ENCODE measurements at regions not wholly inside any gene's neighbourhood (a gene's known extent, or its start where the extent isn't known, plus 50 kb on each side); places are given as distances from the start of the nearest gene placed in this dataset.

GRCh38 chr11:131122448-131122847 is 206.2 kb upstream of the SNX19 start:
- Mint-ChIP-seq H3K9me3 (peaks cover 19% of the 10 kb centered on the region), H3K4me3 (no peak overlapping the region), H3K27me3 (no peaks in the 10 kb centered on the region), H3K4me1 (ENCODE audit: low read depth) (no peaks in the 10 kb centered on the region), H3K36me3 (ENCODE audit: low read depth) (no peaks in the 10 kb centered on the region), H3K27ac (no peak overlapping the region)

- H3K27me3 Mint-ChIP-seq, result peaks cover under 1% of the 10 kb centered on the region
- no peaks in the 10 kb centered on the region for H3K4me1 Mint-ChIP-seq (ENCODE audit: low read depth)
- H3K4me3 Mint-ChIP-seq, result no peak overlapping the region
- H3K9me3 Mint-ChIP-seq, result peaks cover 27% of the 10 kb centered on the region
- no peaks in the 10 kb centered on the region for H3K36me3 Mint-ChIP-seq (ENCODE audit: low read depth)
- H3K27ac Mint-ChIP-seq, result peak overlapping the region; percentile 18
Observed at GRCh38 chr11:131129474-131129873, 213.2 kb upstream of the SNX19 start.

- Mint-ChIP-seq H3K4me1 (ENCODE audit: low read depth) (no peaks in the 10 kb centered on the region), H3K36me3 (ENCODE audit: low read depth) (no peaks in the 10 kb centered on the region), H3K27me3 (peaks cover 6% of the 10 kb centered on the region), H3K9me3 (peaks cover 8% of the 10 kb centered on the region), H3K27ac (no peak overlapping the region), H3K4me3 (no peak overlapping the region)
Observed at GRCh38 chr11:131135611-131136010, 219.3 kb upstream of the SNX19 start.

GRCh38 chr11:131136486-131136885 is 220.2 kb upstream of the SNX19 start:
- Mint-ChIP-seq H3K27ac (no peak overlapping the region), H3K4me1 (ENCODE audit: low read depth) (no peaks in the 10 kb centered on the region), H3K36me3 (ENCODE audit: low read depth) (no peaks in the 10 kb centered on the region), H3K4me3 (no peak overlapping the region), H3K27me3 (peaks cover 6% of the 10 kb centered on the region), H3K9me3 (peaks cover 4% of the 10 kb centered on the region)

- Mint-ChIP-seq H3K36me3 (ENCODE audit: low read depth) (no peaks in the 10 kb centered on the region), H3K27ac (no peak overlapping the region), H3K27me3 (peaks cover 6% of the 10 kb centered on the region), H3K4me3 (no peak overlapping the region), H3K4me1 (ENCODE audit: low read depth) (no peaks in the 10 kb centered on the region), H3K9me3 (peaks cover 2% of the 10 kb centered on the region)
Observed at GRCh38 chr11:131137046-131137445, 220.8 kb upstream of the SNX19 start.

- peaks cover 6% of the 10 kb centered on the region for H3K27me3 Mint-ChIP-seq
- H3K36me3 Mint-ChIP-seq (ENCODE audit: low read depth), result no peaks in the 10 kb centered on the region
- H3K27ac Mint-ChIP-seq, result no peak overlapping the region
- H3K4me1 Mint-ChIP-seq (ENCODE audit: low read depth), result no peaks in the 10 kb centered on the region
- H3K4me3 Mint-ChIP-seq, result no peak overlapping the region
- no peaks in the 10 kb centered on the region for H3K9me3 Mint-ChIP-seq
Observed at GRCh38 chr11:131138731-131139130, 222.5 kb upstream of the SNX19 start.

- Mint-ChIP-seq H3K4me3 (no peak overlapping the region), H3K27me3 (no peaks in the 10 kb centered on the region), H3K36me3 (ENCODE audit: low read depth) (no peaks in the 10 kb centered on the region), H3K27ac (no peak overlapping the region), H3K4me1 (ENCODE audit: low read depth) (no peaks in the 10 kb centered on the region), H3K9me3 (peaks cover 4% of the 10 kb centered on the region)
Observed at GRCh38 chr11:131145791-131146190, 224.6 kb upstream of the NTM start.

- no peaks in the 10 kb centered on the region for H3K27me3 Mint-ChIP-seq
- no peaks in the 10 kb centered on the region for H3K4me1 Mint-ChIP-seq (ENCODE audit: low read depth)
- peaks cover 4% of the 10 kb centered on the region for H3K9me3 Mint-ChIP-seq
- H3K4me3 Mint-ChIP-seq, result no peak overlapping the region
- H3K27ac Mint-ChIP-seq, result no peak overlapping the region
- no peaks in the 10 kb centered on the region for H3K36me3 Mint-ChIP-seq (ENCODE audit: low read depth)
Observed at GRCh38 chr11:131146827-131147490, 223.5 kb upstream of the NTM start.

GRCh38 chr11:131154351-131154750 is 216.1 kb upstream of the NTM start:
- no peaks in the 10 kb centered on the region for H3K4me1 Mint-ChIP-seq (ENCODE audit: low read depth)
- no peaks in the 10 kb centered on the region for H3K9me3 Mint-ChIP-seq
- H3K4me3 Mint-ChIP-seq, result no peak overlapping the region
- no peaks in the 10 kb centered on the region for H3K36me3 Mint-ChIP-seq (ENCODE audit: low read depth)
- H3K27me3 Mint-ChIP-seq, result peaks cover 3% of the 10 kb centered on the region
- no peak overlapping the region for H3K27ac Mint-ChIP-seq

GRCh38 chr11:131157678-131158077 is 212.7 kb upstream of the NTM start:
- Mint-ChIP-seq H3K9me3 (no peaks in the 10 kb centered on the region), H3K27ac (no peak overlapping the region), H3K36me3 (ENCODE audit: low read depth) (no peaks in the 10 kb centered on the region), H3K4me3 (no peak overlapping the region), H3K27me3 (peaks cover 3% of the 10 kb centered on the region), H3K4me1 (ENCODE audit: low read depth) (no peaks in the 10 kb centered on the region)

GRCh38 chr11:131160846-131161245 is 209.6 kb upstream of the NTM start:
- no peaks in the 10 kb centered on the region for H3K4me1 Mint-ChIP-seq (ENCODE audit: low read depth)
- H3K27me3 Mint-ChIP-seq, result no peaks in the 10 kb centered on the region
- H3K4me3 Mint-ChIP-seq, result no peak overlapping the region
- H3K9me3 Mint-ChIP-seq, result no peaks in the 10 kb centered on the region
- H3K36me3 Mint-ChIP-seq (ENCODE audit: low read depth), result no peaks in the 10 kb centered on the region
- no peak overlapping the region for H3K27ac Mint-ChIP-seq

- Mint-ChIP-seq H3K27ac (no peak overlapping the region), H3K4me3 (no peak overlapping the region), H3K9me3 (no peaks in the 10 kb centered on the region), H3K4me1 (ENCODE audit: low read depth) (no peaks in the 10 kb centered on the region), H3K36me3 (ENCODE audit: low read depth) (no peaks in the 10 kb centered on the region), H3K27me3 (no peaks in the 10 kb centered on the region)
Observed at GRCh38 chr11:131163613-131164012, 206.8 kb upstream of the NTM start.

- Mint-ChIP-seq H3K4me1 (ENCODE audit: low read depth) (no peaks in the 10 kb centered on the region), H3K27ac (no peak overlapping the region), H3K36me3 (ENCODE audit: low read depth) (no peaks in the 10 kb centered on the region), H3K9me3 (no peaks in the 10 kb centered on the region), H3K4me3 (no peak overlapping the region), H3K27me3 (no peaks in the 10 kb centered on the region)
Observed at GRCh38 chr11:131165036-131165435, 205.4 kb upstream of the NTM start.

GRCh38 chr11:131168839-131169713 is 201.3 kb upstream of the NTM start:
- no peaks in the 10 kb centered on the region for H3K27me3 Mint-ChIP-seq
- no peaks in the 10 kb centered on the region for H3K4me1 Mint-ChIP-seq (ENCODE audit: low read depth)
- H3K27ac Mint-ChIP-seq, result no peak overlapping the region
- H3K4me3 Mint-ChIP-seq, result no peak overlapping the region
- H3K36me3 Mint-ChIP-seq (ENCODE audit: low read depth), result no peaks in the 10 kb centered on the region
- no peaks in the 10 kb centered on the region for H3K9me3 Mint-ChIP-seq

GRCh38 chr11:131172011-131172410 is 198.4 kb upstream of the NTM start:
- peaks cover 8% of the 10 kb centered on the region for H3K9me3 Mint-ChIP-seq
- H3K4me1 Mint-ChIP-seq (ENCODE audit: low read depth), result no peaks in the 10 kb centered on the region
- H3K27ac Mint-ChIP-seq, result no peak overlapping the region

More at GRCh38 chr11:131172011-131172410, 198.4 kb upstream of the NTM start:
- H3K36me3 Mint-ChIP-seq (ENCODE audit: low read depth), result no peaks in the 10 kb centered on the region
- H3K4me3 Mint-ChIP-seq, result no peak overlapping the region
- H3K27me3 Mint-ChIP-seq, result no peaks in the 10 kb centered on the region

Data from stimulated activated naive CD8-positive, alpha-beta T cell treated with anti-CD3 and anti-CD28 coated beads, Interleukin-15, Interleukin-2, amounts not matched to agents 100 ng/mL and 50 ng/mL, for 24 hours (primary cell).